Type B pancreatic cell (in vitro differentiated cells): ENCODE measurements at regions not wholly inside any gene's neighbourhood (a gene's known extent, or its start where the extent isn't known, plus 50 kb on each side); places are given as distances from the start of the nearest gene placed in this dataset.
"Not testable (repeated sequence)": the region's sequence is repeated elsewhere in the genome, so short reads cannot be mapped to it uniquely, and the experiment has no call there.

Experiments
- DNase-seq: peaks from one replicate; pipeline ENCODE4 v3.0.0; 2021; ENCODE audit warnings: mixed read lengths; ENCODE audit not compliant: unreplicated experiment; ENCODE audit errors: extremely low spot score
- H3K27ac Mint-ChIP-seq: 2 replicates; pipeline ENCODE4 v1.8.0; 2021; ENCODE audit warnings: mild to moderate bottlenecking, mixed read lengths
- H3K27me3 Mint-ChIP-seq: 2 replicates; pipeline ENCODE4 v1.8.0; 2021; ENCODE audit warnings: mixed read lengths
- H3K36me3 Mint-ChIP-seq: 2 replicates; pipeline ENCODE4 v1.8.0; 2021; ENCODE audit warnings: mixed read lengths
- H3K4me1 Mint-ChIP-seq: one replicate; pipeline ENCODE4 v1.8.0; 2021; ENCODE audit warnings: mixed read lengths; ENCODE audit not compliant: unreplicated experiment
- H3K4me3 Mint-ChIP-seq: 2 replicates; pipeline ENCODE4 v1.8.0; 2021; ENCODE audit warnings: mild to moderate bottlenecking, mixed read lengths
- H3K9me3 Mint-ChIP-seq: 2 replicates; pipeline ENCODE4 v1.8.0; 2021; ENCODE audit warnings: mixed read lengths
- TF ChIP-seq, protein P1 (sequence below): fragments of 200-600 bp; sonication (generic); conservative IDR thresholded peaks from 2 replicates; pipeline ENCODE4 v1.5.0; 2021; ENCODE audit warnings: antibody characterized with exemption, mild to moderate bottlenecking

DNA sequence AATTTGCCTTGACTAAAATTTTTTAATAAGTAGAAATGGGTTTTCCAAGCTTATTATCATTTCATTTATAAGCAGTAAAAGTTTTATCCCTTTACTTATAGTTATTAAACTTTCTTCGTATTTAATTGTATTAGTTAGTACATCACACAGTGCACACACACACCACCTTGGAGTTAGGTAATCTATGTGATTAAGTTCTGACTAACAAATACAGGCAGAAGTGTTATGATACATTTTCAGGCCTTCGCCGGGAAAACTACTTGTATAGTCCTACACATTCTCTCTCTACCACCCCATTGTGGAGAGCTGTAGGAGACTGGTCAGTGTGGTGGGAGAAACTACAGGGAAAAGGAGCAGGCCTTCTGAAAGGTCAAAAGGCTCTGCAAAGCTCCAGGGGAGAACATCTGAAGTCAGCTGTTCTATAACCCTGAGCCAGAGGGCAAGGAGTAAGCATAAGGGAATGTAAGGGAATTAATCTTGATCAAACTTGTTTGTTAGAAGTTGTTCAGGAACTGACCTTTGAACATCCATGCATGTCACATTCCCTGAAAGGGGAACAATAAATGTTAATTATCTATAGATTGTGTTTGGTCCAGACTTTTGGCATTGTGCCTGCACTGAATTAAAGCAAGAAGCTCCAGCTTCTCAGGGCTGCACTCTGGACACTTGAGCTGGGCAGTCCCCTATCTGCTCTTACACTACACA, 231.7 kb downstream of the FSIP2 start:
- Mint-ChIP-seq H3K27ac (peak overlapping the region; percentile 76), H3K9me3 (no peaks in the 10 kb centered on the region), H3K27me3 (no peaks in the 10 kb centered on the region), H3K4me1 (peaks cover 8% of the 10 kb centered on the region), H3K36me3 (no peaks in the 10 kb centered on the region), H3K4me3 (no peak overlapping the region)
- no peak for DNase-seq
- TF ChIP-seq, protein P1, sequence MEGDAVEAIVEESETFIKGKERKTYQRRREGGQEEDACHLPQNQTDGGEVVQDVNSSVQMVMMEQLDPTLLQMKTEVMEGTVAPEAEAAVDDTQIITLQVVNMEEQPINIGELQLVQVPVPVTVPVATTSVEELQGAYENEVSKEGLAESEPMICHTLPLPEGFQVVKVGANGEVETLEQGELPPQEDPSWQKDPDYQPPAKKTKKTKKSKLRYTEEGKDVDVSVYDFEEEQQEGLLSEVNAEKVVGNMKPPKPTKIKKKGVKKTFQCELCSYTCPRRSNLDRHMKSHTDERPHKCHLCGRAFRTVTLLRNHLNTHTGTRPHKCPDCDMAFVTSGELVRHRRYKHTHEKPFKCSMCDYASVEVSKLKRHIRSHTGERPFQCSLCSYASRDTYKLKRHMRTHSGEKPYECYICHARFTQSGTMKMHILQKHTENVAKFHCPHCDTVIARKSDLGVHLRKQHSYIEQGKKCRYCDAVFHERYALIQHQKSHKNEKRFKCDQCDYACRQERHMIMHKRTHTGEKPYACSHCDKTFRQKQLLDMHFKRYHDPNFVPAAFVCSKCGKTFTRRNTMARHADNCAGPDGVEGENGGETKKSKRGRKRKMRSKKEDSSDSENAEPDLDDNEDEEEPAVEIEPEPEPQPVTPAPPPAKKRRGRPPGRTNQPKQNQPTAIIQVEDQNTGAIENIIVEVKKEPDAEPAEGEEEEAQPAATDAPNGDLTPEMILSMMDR = no peak

- no peaks in the 10 kb centered on the region for H3K9me3 Mint-ChIP-seq
- no peak overlapping the region for H3K27ac Mint-ChIP-seq
- no peaks in the 10 kb centered on the region for H3K27me3 Mint-ChIP-seq
- no peak for DNase-seq
- H3K4me1 Mint-ChIP-seq = no peaks in the 10 kb centered on the region
- TF ChIP-seq, protein P1 = no peak
- H3K4me3 Mint-ChIP-seq = no peak overlapping the region
- H3K36me3 Mint-ChIP-seq = no peaks in the 10 kb centered on the region
These were observed 240.2 kb downstream of the FSIP2 start for GRCh38 chr2:185978634-185979407.

DNA sequence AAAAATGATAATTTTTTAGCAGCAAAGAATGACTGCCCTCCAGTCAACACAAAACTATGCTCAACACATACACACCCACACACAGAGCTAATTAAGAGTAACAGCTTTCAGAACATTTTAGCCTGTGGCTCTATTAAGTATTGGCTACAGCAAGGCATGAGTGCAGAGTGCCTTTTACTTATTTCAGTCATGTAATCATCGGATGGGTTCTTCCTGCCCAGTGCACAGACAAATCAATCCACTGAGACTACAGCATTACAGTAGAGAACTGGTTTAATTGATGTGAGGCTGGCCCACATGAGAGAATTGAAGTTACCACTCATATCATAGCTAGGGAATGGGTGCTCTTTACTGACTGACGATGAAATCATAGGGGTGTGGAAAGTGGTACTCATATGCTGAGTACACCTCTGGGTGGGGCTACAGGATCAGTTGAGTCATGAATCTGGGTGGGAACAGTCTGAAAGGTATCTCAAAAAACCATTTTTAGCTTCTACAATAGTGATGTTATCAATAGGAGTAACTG, 241.0 kb downstream of the FSIP2 start:
- Mint-ChIP-seq H3K27me3 (no peaks in the 10 kb centered on the region), H3K4me1 (no peaks in the 10 kb centered on the region), H3K27ac (no peak overlapping the region), H3K4me3 (no peak overlapping the region), H3K9me3 (no peaks in the 10 kb centered on the region), H3K36me3 (no peaks in the 10 kb centered on the region)
- TF ChIP-seq, protein P1 = no peak
- DNase-seq = no peak

- H3K27ac Mint-ChIP-seq = no peak overlapping the region
- no peaks in the 10 kb centered on the region for H3K4me1 Mint-ChIP-seq
- no peaks in the 10 kb centered on the region for H3K27me3 Mint-ChIP-seq
- H3K4me3 Mint-ChIP-seq = no peak overlapping the region
- DNase-seq = no peak
- TF ChIP-seq, protein P1 = no peak
- no peaks in the 10 kb centered on the region for H3K36me3 Mint-ChIP-seq
- H3K9me3 Mint-ChIP-seq = no peaks in the 10 kb centered on the region
These were observed 242.3 kb downstream of the FSIP2 start for GRCh38 chr2:185980944-185981343.

GRCh38 chr2:185984670-185985069, 246.1 kb downstream of the FSIP2 start:
- Mint-ChIP-seq H3K27ac (no peak overlapping the region), H3K4me1 (no peaks in the 10 kb centered on the region), H3K27me3 (no peaks in the 10 kb centered on the region), H3K9me3 (no peaks in the 10 kb centered on the region), H3K36me3 (no peaks in the 10 kb centered on the region), H3K4me3 (no peak overlapping the region)
- DNase-seq = no peak
- TF ChIP-seq, protein P1 = no peak

- H3K27me3 Mint-ChIP-seq, H3K4me1 Mint-ChIP-seq, H3K9me3 Mint-ChIP-seq, DNase-seq, H3K27ac Mint-ChIP-seq, H3K4me3 Mint-ChIP-seq, H3K36me3 Mint-ChIP-seq: not testable (repeated sequence)
These were observed 250.3 kb downstream of the FSIP2 start for GRCh38 chr2:185988907-185989306.
